Astrocyte of the hippocampus (primary cell): ENCODE measurements at regions not wholly inside any gene's neighbourhood (a gene's known extent, or its start where the extent isn't known, plus 50 kb on each side); places are given as distances from the start of the nearest gene placed in this dataset.
"Not testable (repeated sequence)": the region's sequence is repeated elsewhere in the genome, so short reads cannot be mapped to it uniquely, and the experiment has no call there.

Experiments used
- DNase-seq: peaks from one replicate; pipeline ENCODE4 v3.0.0; 2011; ENCODE audit warnings: low read depth, low spot score

- no peak for DNase-seq
Observed at GRCh38 chr4:114287079-114287696, 307.7 kb upstream of the ARSJ start.

- DNase-seq: no peak
Observed at GRCh38 chr4:114296126-114296525, 302.5 kb upstream of the UGT8 start.

- DNase-seq: no peak
Observed at GRCh38 chr4:114302472-114302871, 296.1 kb upstream of the UGT8 start.

- DNase-seq: no peak
Observed at GRCh38 chr4:114304046-114304445, 294.6 kb upstream of the UGT8 start.

- DNase-seq: no peak
Observed at GRCh38 chr4:114304567-114304966, 294.0 kb upstream of the UGT8 start.

GRCh38 chr4:114306946-114307345, 291.7 kb upstream of the UGT8 start:
- DNase-seq: no peak

- no peak for DNase-seq
Observed at GRCh38 chr4:114310296-114310925, 288.2 kb upstream of the UGT8 start.

- DNase-seq: no peak
Observed at GRCh38 chr4:114311787-114312186, 286.8 kb upstream of the UGT8 start.

GRCh38 chr4:114312338-114312737, 286.3 kb upstream of the UGT8 start:
- DNase-seq: no peak

- DNase-seq: no peak
Observed at GRCh38 chr4:114316789-114317188, 281.8 kb upstream of the UGT8 start.

- DNase-seq: no peak
Observed at GRCh38 chr4:114317564-114317963, 281.0 kb upstream of the UGT8 start.

- no peak for DNase-seq
Observed at GRCh38 chr4:114318309-114318708, 280.3 kb upstream of the UGT8 start.

- no peak for DNase-seq
Observed at GRCh38 chr4:114320126-114320525, 278.5 kb upstream of the UGT8 start.

GRCh38 chr4:114321366-114321765, 277.2 kb upstream of the UGT8 start:
- no peak for DNase-seq

- DNase-seq: no peak
Observed at GRCh38 chr4:114323841-114324240, 274.8 kb upstream of the UGT8 start.

- DNase-seq: no peak
Observed at GRCh38 chr4:114326358-114326757, 272.2 kb upstream of the UGT8 start.

GRCh38 chr4:114332119-114332518, 266.5 kb upstream of the UGT8 start:
- peak; percentile 10 for DNase-seq

GRCh38 chr4:114334363-114334762, 264.2 kb upstream of the UGT8 start:
- not testable (repeated sequence) for DNase-seq

- no peak for DNase-seq
Observed at GRCh38 chr4:114334884-114335330, 263.7 kb upstream of the UGT8 start.

- no peak for DNase-seq
Observed at GRCh38 chr4:114335339-114335738, 263.3 kb upstream of the UGT8 start.

GRCh38 chr4:114343015-114343414, 255.6 kb upstream of the UGT8 start:
- DNase-seq: no peak

GRCh38 chr4:114349543-114350175, 248.9 kb upstream of the UGT8 start:
- no peak for DNase-seq

GRCh38 chr4:114358901-114359300, 239.7 kb upstream of the UGT8 start:
- DNase-seq: no peak
